ENCODE measurements at regions not wholly inside any gene's neighbourhood (a gene's known extent, or its start where the extent isn't known, plus 50 kb on each side); places are given as distances from the start of the nearest gene placed in this dataset.

DNA sequence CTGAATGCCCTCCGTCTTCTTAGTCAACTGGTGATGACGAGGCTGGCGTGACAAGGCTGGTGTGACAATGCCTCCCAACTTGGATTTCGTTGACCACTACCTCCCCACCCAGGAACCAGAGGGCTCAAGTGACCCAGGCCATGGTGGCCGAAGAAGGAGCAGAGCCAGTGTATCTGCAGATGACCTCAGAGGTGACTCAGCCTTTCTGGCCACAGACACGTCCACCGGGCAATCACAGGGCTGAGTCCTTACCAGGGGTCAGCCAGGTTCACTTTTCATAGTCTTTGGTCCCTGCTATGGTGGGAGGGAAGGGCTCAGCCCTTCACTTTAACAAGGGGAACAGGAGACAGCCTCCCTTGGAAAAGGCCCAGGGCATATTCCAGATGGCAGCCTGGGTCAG, 116.3 kb downstream of the MAF start:
- intact Hi-C loops (cut with micrococcal nuclease; ENCODE audit: unreplicated experiment) (no loop called here), in situ Hi-C loops (cut with HindIII; ENCODE audit: low pct_unique_long_range_greater_than_20kb, low sequenced_read_pairs) (no loop called here)
- no peak overlapping the region for H3K27ac ChIP-seq (ENCODE audit: low read length)
- POLR2A ChIA-PET, result no interaction called here
- no peak overlapping the region for H3K4me3 ChIP-seq (ENCODE audit: low read depth in 2 of 2, low read length in 2 of 2)
- DNase-seq (ENCODE audit: low read depth, low spot score), result no peak
- H3K36me3 ChIP-seq (ENCODE audit: control insufficient read depth, insufficient read depth, low read length), result no peaks in the 10 kb centered on the region
- H3K27me3 ChIP-seq (ENCODE audit: control insufficient read depth, insufficient read depth, low read length), result no peaks in the 10 kb centered on the region
- no TSS peak for BruUV-seq (replicated peaks)
- no peaks in the 10 kb centered on the region for H3K9me3 ChIP-seq (ENCODE audit: control insufficient read depth, insufficient read depth, low read depth, low read length)
- CTCF ChIA-PET, result no interaction called here
- no peaks in the 10 kb centered on the region for H3K4me1 ChIP-seq (ENCODE audit: control insufficient read depth, insufficient read depth, low read length)
- TF ChIP-seq, protein P1, sequence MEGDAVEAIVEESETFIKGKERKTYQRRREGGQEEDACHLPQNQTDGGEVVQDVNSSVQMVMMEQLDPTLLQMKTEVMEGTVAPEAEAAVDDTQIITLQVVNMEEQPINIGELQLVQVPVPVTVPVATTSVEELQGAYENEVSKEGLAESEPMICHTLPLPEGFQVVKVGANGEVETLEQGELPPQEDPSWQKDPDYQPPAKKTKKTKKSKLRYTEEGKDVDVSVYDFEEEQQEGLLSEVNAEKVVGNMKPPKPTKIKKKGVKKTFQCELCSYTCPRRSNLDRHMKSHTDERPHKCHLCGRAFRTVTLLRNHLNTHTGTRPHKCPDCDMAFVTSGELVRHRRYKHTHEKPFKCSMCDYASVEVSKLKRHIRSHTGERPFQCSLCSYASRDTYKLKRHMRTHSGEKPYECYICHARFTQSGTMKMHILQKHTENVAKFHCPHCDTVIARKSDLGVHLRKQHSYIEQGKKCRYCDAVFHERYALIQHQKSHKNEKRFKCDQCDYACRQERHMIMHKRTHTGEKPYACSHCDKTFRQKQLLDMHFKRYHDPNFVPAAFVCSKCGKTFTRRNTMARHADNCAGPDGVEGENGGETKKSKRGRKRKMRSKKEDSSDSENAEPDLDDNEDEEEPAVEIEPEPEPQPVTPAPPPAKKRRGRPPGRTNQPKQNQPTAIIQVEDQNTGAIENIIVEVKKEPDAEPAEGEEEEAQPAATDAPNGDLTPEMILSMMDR (IDR thresholded peaks at IDR 0.05), result no peak
- TF ChIP-seq, protein P2, sequence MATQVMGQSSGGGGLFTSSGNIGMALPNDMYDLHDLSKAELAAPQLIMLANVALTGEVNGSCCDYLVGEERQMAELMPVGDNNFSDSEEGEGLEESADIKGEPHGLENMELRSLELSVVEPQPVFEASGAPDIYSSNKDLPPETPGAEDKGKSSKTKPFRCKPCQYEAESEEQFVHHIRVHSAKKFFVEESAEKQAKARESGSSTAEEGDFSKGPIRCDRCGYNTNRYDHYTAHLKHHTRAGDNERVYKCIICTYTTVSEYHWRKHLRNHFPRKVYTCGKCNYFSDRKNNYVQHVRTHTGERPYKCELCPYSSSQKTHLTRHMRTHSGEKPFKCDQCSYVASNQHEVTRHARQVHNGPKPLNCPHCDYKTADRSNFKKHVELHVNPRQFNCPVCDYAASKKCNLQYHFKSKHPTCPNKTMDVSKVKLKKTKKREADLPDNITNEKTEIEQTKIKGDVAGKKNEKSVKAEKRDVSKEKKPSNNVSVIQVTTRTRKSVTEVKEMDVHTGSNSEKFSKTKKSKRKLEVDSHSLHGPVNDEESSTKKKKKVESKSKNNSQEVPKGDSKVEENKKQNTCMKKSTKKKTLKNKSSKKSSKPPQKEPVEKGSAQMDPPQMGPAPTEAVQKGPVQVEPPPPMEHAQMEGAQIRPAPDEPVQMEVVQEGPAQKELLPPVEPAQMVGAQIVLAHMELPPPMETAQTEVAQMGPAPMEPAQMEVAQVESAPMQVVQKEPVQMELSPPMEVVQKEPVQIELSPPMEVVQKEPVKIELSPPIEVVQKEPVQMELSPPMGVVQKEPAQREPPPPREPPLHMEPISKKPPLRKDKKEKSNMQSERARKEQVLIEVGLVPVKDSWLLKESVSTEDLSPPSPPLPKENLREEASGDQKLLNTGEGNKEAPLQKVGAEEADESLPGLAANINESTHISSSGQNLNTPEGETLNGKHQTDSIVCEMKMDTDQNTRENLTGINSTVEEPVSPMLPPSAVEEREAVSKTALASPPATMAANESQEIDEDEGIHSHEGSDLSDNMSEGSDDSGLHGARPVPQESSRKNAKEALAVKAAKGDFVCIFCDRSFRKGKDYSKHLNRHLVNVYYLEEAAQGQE (IDR thresholded peaks at IDR 0.05; ENCODE audit: insufficient read depth in 1 of 2, low read depth in 2 of 2, low read length in 1 of 2), result no peak
- TF ChIP-seq SIN3A (IDR thresholded peaks at IDR 0.05; ENCODE audit: borderline replicate concordance, insufficient read depth, low read depth, low read length) (no peak), POLR2AphosphoS5 (IDR thresholded peaks at IDR 0.05; ENCODE audit: low read depth, low read length) (no peak), TCF7L2 (IDR thresholded peaks at IDR 0.05; ENCODE audit: low read depth, low read length) (no peak)
- ATAC-seq, result no peak

DNA sequence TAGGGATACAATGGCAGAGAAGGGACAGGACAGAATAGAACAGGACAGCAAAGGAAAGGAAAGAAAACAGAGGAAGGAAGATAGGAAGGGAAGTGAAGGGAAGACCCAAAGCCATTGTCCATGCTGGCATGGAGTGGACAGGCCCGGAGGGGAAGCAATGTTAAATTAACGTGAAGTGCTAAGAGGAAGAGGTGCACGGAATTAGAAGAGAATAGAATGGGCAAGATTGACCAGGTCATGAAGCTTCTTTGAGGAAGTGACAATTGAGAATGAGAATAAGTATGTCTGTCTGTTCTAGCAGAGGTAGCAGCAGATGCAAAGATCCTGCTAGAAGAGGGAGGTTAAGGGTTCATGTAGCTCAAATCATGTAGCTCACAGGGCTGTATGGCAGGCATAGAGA, 117.2 kb downstream of the MAF start:
- ChIA-PET POLR2A (no interaction called here), CTCF (no interaction called here)
- H3K27ac ChIP-seq (ENCODE audit: low read length), result no peak overlapping the region
- in situ Hi-C loops (cut with HindIII; ENCODE audit: low pct_unique_long_range_greater_than_20kb, low sequenced_read_pairs) (no loop called here), intact Hi-C loops (cut with micrococcal nuclease; ENCODE audit: unreplicated experiment) (no loop called here)
- no peaks in the 10 kb centered on the region for H3K4me1 ChIP-seq (ENCODE audit: control insufficient read depth, insufficient read depth, low read length)
- H3K36me3 ChIP-seq (ENCODE audit: control insufficient read depth, insufficient read depth, low read length), result no peaks in the 10 kb centered on the region
- ATAC-seq, result no peak
- H3K4me3 ChIP-seq (ENCODE audit: low read depth in 2 of 2, low read length in 2 of 2), result no peak overlapping the region
- H3K9me3 ChIP-seq (ENCODE audit: control insufficient read depth, insufficient read depth, low read depth, low read length), result no peaks in the 10 kb centered on the region
- DNase-seq (ENCODE audit: low read depth, low spot score), result no peak
- TF ChIP-seq POLR2AphosphoS5 (IDR thresholded peaks at IDR 0.05; ENCODE audit: low read depth, low read length), result no peak
- no peak for TF ChIP-seq TCF7L2 (IDR thresholded peaks at IDR 0.05; ENCODE audit: low read depth, low read length)
- TF ChIP-seq, protein P2 (IDR thresholded peaks at IDR 0.05; ENCODE audit: insufficient read depth in 1 of 2, low read depth in 2 of 2, low read length in 1 of 2), result no peak
- TF ChIP-seq, protein P1 (IDR thresholded peaks at IDR 0.05), result no peak
- TF ChIP-seq SIN3A (IDR thresholded peaks at IDR 0.05; ENCODE audit: borderline replicate concordance, insufficient read depth, low read depth, low read length), result no peak
- no TSS peak for BruUV-seq (replicated peaks)
- H3K27me3 ChIP-seq (ENCODE audit: control insufficient read depth, insufficient read depth, low read length), result no peaks in the 10 kb centered on the region
